PC-3 (cell line): ENCODE measurements at regions not wholly inside any gene's neighbourhood (a gene's known extent, or its start where the extent isn't known, plus 50 kb on each side); places are given as distances from the start of the nearest gene placed in this dataset.

Experiments used
- ATAC-seq: fragments of 200-7000 bp; cut with Tn5 transposase; 2 replicates; pipeline ENCODE4 v1.9.1; 2020; ENCODE audit warnings: mild to moderate bottlenecking, moderate library complexity
- BruUV-seq: library from RNA; stranded (reverse); fragments of 400-500 nt; replicated peaks from 2 replicates; lab custom pipeline; 2021; lab: Mats Ljungman, UMichigan
- CTCF ChIA-PET: fragments of 300-600 bp; sonication (Branson Sonifier 250); formaldehyde crosslinking; loops from one replicate; lab custom pipeline; 2022; ENCODE audit warnings: antibody characterized with exemption; lab: Charles Lee
- POLR2A ChIA-PET: fragments of 300-600 bp; sonication (Branson Sonifier 250); formaldehyde crosslinking; loops from one replicate; lab custom pipeline; 2022; ENCODE audit warnings: antibody characterized with exemption; ENCODE audit not compliant: unreplicated experiment; lab: Charles Lee
- DNase-seq: peaks from one replicate; pipeline ENCODE4 v3.0.0-alpha.2; 2015
- H2AFZ ChIP-seq: fragments of 300-600 bp; sonication (generic); 2 replicates; pipeline ENCODE4 v1.6.0; 2016; ENCODE audit warnings: antibody characterized with exemption, low read length
- H3F3A ChIP-seq: fragments of 300-600 bp; sonication (generic); one replicate; pipeline ENCODE4 v1.6.0; 2017; ENCODE audit warnings: antibody characterized with exemption, low read length, control low read depth, mild to moderate bottlenecking; ENCODE audit not compliant: unreplicated experiment
- H3K27ac ChIP-seq: fragments of 300-600 bp; sonication (generic); 2 replicates; pipeline ENCODE4 v1.5.1; 2016; ENCODE audit warnings: mild to moderate bottlenecking, low read length
- H3K27me3 ChIP-seq: fragments of 300-600 bp; sonication (generic); 2 replicates; pipeline ENCODE4 v1.6.1; 2016; ENCODE audit warnings: low read length, mixed read lengths
- H3K36me3 ChIP-seq: fragments of 300-600 bp; sonication (generic); 2 replicates; pipeline ENCODE4 v1.6.1; 2016; ENCODE audit warnings: low read depth, mixed run types, low read length, mixed read lengths
- H3K4me1 ChIP-seq: fragments of 300-600 bp; sonication (generic); 2 replicates; pipeline ENCODE4 v1.5.1; 2016; ENCODE audit warnings: low read length; ENCODE audit not compliant: insufficient read depth
- H3K4me2 ChIP-seq: fragments of 300-600 bp; sonication (generic); 2 replicates; pipeline ENCODE4 v1.6.0; 2016; ENCODE audit warnings: low read length
- H3K4me3 ChIP-seq: fragments of 300-600 bp; sonication (generic); 2 replicates; pipeline ENCODE4 v1.5.1; 2016; ENCODE audit warnings: mild to moderate bottlenecking, low read length, mixed read lengths
- H3K79me2 ChIP-seq: fragments of 300-600 bp; sonication (generic); 2 replicates; pipeline ENCODE4 v1.6.1; 2017; ENCODE audit warnings: low read length, mixed read lengths
- H3K9ac ChIP-seq: fragments of 300-600 bp; sonication (generic); 2 replicates; pipeline ENCODE4 v1.6.0; 2016; ENCODE audit warnings: mild to moderate bottlenecking, low read length
- H3K9me2 ChIP-seq: fragments of 300-600 bp; sonication (generic); replicated peaks from 2 replicates; pipeline ENCODE4 v1.6.1; 2016; ENCODE audit warnings: mixed run types, low read length, mixed read lengths
- H3K9me3 ChIP-seq: fragments of 300-600 bp; sonication (generic); 2 replicates; pipeline ENCODE4 v1.6.1; 2016; ENCODE audit warnings: low read length, mixed read lengths
- H4K20me1 ChIP-seq: fragments of 300-600 bp; sonication (generic); 2 replicates; pipeline ENCODE4 v1.6.1; 2016; ENCODE audit warnings: low read length, mixed read lengths
- EZH2 ChIP-seq: fragments of 300-600 bp; sonication (generic); IDR thresholded peaks from one replicate; pipeline ENCODE4 v1.6.1; 2017; ENCODE audit warnings: antibody characterized with exemption, mild to moderate bottlenecking, low read length; ENCODE audit not compliant: unreplicated experiment
- EZH2phosphoT487 ChIP-seq: fragments of 300-600 bp; sonication (generic); IDR thresholded peaks from 2 replicates; pipeline ENCODE4 v1.6.1; 2018; ENCODE audit warnings: mild to moderate bottlenecking, antibody characterized with exemption, low read length, borderline replicate concordance
- intact Hi-C: fragments of 100-400 bp; cut with micrococcal nuclease; formaldehyde crosslinking; loops from 2 replicates; pipeline ENCODE4 v1.9.0; 2023
- TF ChIP-seq, protein P1 (sequence below): fragments of 300-600 bp; sonication (generic); conservative IDR thresholded peaks from 2 replicates; pipeline ENCODE4 v1.5.1; 2017; ENCODE audit warnings: antibody characterized with exemption, low read depth, mild to moderate bottlenecking, low read length

GRCh38 chr14:95381726-95382125 is 62.0 kb upstream of the CLMN start:
- Histone ChIP-seq H2AFZ (no peak overlapping the region), H3K4me2 (no peak overlapping the region), H3K79me2 (no peaks in the 10 kb centered on the region), H3K27me3 (no peaks in the 10 kb centered on the region), H3K9ac (no peak overlapping the region), H4K20me1 (no peaks in the 10 kb centered on the region), H3K9me2 (no peaks in the 10 kb centered on the region), H3K4me3 (no peak overlapping the region), H3K9me3 (no peaks in the 10 kb centered on the region), H3F3A (no peaks in the 10 kb centered on the region), H3K36me3 (no peaks in the 10 kb centered on the region), H3K4me1 (no peaks in the 10 kb centered on the region), H3K27ac (no peak overlapping the region)
- TF ChIP-seq EZH2phosphoT487: no peak
- TF ChIP-seq, protein P1, sequence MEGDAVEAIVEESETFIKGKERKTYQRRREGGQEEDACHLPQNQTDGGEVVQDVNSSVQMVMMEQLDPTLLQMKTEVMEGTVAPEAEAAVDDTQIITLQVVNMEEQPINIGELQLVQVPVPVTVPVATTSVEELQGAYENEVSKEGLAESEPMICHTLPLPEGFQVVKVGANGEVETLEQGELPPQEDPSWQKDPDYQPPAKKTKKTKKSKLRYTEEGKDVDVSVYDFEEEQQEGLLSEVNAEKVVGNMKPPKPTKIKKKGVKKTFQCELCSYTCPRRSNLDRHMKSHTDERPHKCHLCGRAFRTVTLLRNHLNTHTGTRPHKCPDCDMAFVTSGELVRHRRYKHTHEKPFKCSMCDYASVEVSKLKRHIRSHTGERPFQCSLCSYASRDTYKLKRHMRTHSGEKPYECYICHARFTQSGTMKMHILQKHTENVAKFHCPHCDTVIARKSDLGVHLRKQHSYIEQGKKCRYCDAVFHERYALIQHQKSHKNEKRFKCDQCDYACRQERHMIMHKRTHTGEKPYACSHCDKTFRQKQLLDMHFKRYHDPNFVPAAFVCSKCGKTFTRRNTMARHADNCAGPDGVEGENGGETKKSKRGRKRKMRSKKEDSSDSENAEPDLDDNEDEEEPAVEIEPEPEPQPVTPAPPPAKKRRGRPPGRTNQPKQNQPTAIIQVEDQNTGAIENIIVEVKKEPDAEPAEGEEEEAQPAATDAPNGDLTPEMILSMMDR: no peak
- no peak for TF ChIP-seq EZH2
- ChIA-PET POLR2A (no interaction called here), CTCF (no interaction called here)
- intact Hi-C loops: no loop called here
- no peak for ATAC-seq
- no TSS peak for BruUV-seq
- DNase-seq: no peak

DNA sequence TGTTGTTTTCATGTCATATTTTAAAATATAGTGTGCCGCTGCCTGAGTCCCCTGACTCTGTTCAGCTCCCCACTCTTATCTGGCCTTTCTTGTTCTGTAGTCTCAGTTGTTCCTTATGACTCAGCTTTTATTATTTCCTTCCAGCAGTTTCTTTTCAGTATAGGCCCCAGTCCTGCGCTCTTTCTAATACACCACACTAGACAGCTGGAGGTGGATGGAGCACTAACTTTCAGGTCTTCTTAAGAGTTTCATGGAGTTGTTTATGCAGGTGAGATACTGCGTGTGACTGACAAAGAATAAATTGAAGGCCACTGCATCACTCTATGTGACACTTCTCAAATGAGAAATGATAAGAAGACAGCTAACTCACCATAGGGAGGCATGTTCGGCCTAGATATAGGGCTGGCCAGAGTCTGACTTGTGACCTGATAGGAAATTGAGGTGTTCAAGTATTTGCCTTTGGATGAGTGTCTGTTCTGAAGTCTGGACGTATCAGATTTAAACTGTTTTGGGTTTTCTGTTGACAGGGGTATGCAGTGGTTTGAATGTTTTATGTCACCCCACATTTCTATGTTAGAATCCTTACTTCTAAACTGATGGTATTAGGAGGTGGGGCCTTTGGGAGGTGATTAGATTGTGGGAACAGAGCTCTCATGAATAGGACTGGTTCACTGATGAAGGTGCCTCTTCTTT is 60.8 kb upstream of the CLMN start:
- ChIA-PET POLR2A (no interaction called here), CTCF (no interaction called here)
- H3K4me3 ChIP-seq: no peak overlapping the region

DNA sequence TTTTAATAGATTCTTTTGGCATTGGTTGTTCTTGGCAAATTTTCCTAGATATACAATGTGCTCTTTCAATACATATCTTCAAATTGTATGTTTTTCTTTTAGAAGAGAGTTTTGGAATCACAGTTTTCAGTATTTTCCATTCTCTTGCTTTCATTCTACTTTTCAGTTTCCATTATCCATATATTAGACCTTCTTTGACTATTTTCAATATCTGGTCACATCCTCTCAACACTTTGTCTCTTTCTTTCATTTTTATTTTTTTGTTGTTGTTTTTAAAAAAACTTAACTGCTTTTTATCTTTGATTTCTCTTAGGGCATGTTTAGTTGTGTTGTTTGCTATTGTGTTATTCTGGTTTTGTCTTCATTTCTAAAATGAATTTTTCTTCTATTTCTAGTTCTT is 59.9 kb upstream of the CLMN start:
- ChIA-PET POLR2A (no interaction called here), CTCF (no interaction called here)
- no peak for DNase-seq
- no peaks in the 10 kb centered on the region for H3K9me2 ChIP-seq
- TF ChIP-seq EZH2: no peak
- TF ChIP-seq, protein P1: no peak
- no peak for TF ChIP-seq EZH2phosphoT487
- BruUV-seq: no TSS peak
- ATAC-seq: no peak
- H3K9me3 ChIP-seq: no peaks in the 10 kb centered on the region
- H3K27ac ChIP-seq: no peak overlapping the region
- H3K4me3 ChIP-seq: no peak overlapping the region
- no peaks in the 10 kb centered on the region for H3K79me2 ChIP-seq
- H3K27me3 ChIP-seq: peaks cover 6% of the 10 kb centered on the region; the same call in 1 of the 2 replicates
- intact Hi-C loops: no loop called here
- no peak overlapping the region for H3K9ac ChIP-seq
- H2AFZ ChIP-seq: no peak overlapping the region
- no peaks in the 10 kb centered on the region for H3K4me1 ChIP-seq
- no peaks in the 10 kb centered on the region for H3F3A ChIP-seq
- H3K36me3 ChIP-seq: no peaks in the 10 kb centered on the region
- H3K4me2 ChIP-seq: no peak overlapping the region
- no peaks in the 10 kb centered on the region for H4K20me1 ChIP-seq

More for the DNA sequence above, 60.8 kb upstream of the CLMN start:
- Histone ChIP-seq H3K9ac (no peak overlapping the region), H3K9me2 (no peaks in the 10 kb centered on the region), H3K4me2 (no peak overlapping the region), H3K27ac (no peak overlapping the region), H3K4me1 (no peaks in the 10 kb centered on the region), H3K79me2 (no peaks in the 10 kb centered on the region), H2AFZ (no peak overlapping the region), H3K36me3 (no peaks in the 10 kb centered on the region), H3K9me3 (no peaks in the 10 kb centered on the region), H4K20me1 (no peaks in the 10 kb centered on the region), H3K27me3 (peaks cover 4% of the 10 kb centered on the region; the same call in 1 of the 2 replicates), H3F3A (no peaks in the 10 kb centered on the region)
- DNase-seq (no peak), ATAC-seq (no peak)
- no TSS peak for BruUV-seq
- TF ChIP-seq EZH2 (no peak), EZH2phosphoT487 (no peak)
- TF ChIP-seq, protein P1: no peak
- intact Hi-C loops: no loop called here
